GM18511 (cell line): ENCODE measurements at regions not wholly inside any gene's neighbourhood (a gene's known extent, or its start where the extent isn't known, plus 50 kb on each side); places are given as distances from the start of the nearest gene placed in this dataset.
"Not testable (repeated sequence)": the region's sequence is repeated elsewhere in the genome, so short reads cannot be mapped to it uniquely, and the experiment has no call there.

Experiments
- ATAC-seq: cut with Tn5 transposase; IDR thresholded peaks from one replicate; pipeline ENCODE4 v1.9.1; 2021; ENCODE audit warnings: mild to moderate bottlenecking, moderate library complexity; ENCODE audit not compliant: unreplicated experiment

GRCh38 chr3:84194029-84194428 lies 764.8 kb upstream of the CADM2 start:
- no peak for ATAC-seq

DNA sequence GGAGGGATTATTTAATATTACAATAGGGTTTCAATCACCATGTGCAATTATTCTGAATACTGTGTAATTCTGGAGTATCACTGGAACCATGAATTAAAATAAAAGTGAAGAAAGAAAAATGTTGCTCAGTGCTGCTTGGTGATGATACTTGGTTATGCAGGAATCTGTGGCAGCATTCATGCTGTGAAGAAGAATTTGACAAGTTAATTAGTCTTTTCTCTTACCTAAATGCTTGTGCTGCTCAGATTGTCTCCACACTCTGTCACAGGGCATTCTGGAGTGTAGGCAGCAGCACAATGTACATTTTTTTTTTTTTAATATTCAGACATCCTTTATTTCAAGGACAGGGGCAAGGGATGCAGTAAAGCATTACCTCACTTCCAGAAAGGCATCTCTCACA lies 749.3 kb upstream of the CADM2 start:
- no peak for ATAC-seq

DNA sequence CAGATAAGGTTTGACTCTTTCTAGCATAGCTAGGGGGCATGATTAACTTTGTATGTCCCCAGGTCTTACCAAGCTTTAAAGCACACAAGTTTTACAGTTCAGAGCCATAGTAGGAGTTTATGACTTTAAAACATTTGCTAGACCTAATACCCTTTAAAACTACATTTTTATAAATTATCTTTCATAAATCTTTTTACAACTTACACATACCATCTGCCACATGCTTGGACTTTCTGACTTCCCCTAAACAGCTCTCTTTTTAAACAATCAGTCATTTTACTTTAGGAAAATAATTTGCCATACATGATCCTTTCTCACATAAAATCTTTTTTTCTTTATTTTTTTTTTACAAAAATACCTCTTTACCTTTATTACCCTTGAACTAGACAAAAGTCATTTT lies 735.3 kb upstream of the CADM2 start:
- no peak for ATAC-seq

GRCh38 chr3:84224262-84224661 lies 734.5 kb upstream of the CADM2 start:
- no peak for ATAC-seq

- ATAC-seq: no peak
Measured at GRCh38 chr3:84236261-84236660, 722.5 kb upstream of the CADM2 start.

GRCh38 chr3:84245789-84246188 lies 713.0 kb upstream of the CADM2 start:
- no peak for ATAC-seq

DNA sequence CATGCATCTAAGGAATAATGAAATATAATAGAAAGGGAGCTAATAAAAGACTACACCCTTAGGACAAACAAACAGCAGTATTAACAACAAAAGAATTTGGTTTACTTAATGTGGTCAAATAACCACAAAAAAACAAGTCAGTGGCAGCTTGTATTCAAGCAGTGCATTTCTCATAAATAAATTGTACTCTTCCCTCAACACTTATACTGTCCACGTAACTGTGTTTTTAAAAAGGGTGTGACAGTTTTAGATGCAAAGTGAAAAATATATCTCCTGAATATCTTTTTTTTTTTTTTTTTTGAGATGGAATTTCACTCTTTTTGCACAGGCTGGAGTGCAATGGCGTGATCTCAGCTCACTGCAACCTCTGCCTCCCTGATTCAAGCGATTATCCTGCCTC lies 698.2 kb upstream of the CADM2 start:
- no peak for ATAC-seq

GRCh38 chr3:84265768-84266167 lies 693.0 kb upstream of the CADM2 start:
- no peak for ATAC-seq

- ATAC-seq: no peak
Measured at GRCh38 chr3:84275532-84275931, 683.3 kb upstream of the CADM2 start.

- no peak for ATAC-seq
Measured at GRCh38 chr3:84277562-84278224, 681.1 kb upstream of the CADM2 start.

DNA sequence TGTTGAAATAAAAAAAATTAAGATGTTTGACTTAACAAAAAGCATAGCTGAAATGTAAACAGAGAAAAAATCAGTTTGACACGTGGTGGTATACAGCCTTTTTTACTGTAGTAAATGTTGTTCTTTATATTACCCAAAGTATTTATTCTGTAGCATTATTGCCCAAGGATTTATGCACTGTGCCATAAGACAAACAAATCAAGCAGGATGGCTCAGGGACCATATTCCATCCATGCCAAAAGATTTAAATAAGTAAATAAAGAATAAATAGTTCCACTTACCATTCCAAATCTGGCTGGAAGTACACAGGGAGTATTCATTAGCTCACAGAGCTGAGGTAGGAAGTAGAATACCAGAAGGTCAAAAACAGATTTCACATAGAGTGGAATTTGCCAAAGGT lies 666.7 kb upstream of the CADM2 start:
- no peak for ATAC-seq

DNA sequence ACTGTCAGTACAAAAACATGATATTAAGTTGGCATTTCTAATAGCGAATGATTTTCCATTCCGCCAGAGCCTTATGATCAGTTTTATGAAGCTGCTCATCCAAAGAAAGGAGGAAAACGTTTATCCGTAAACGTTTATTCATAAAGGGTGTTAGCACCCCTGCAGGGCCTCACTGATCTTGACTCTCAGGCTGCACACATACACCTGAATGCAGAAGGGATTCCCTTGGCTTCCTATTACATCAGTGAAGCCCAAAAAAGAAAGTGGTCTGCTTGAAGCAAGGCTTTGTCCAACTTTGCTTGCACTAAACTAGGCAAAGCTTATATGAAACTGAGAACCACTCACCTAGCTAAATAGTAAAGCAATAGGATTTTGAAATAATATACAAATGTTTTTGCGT lies 659.5 kb upstream of the CADM2 start:
- no peak for ATAC-seq

DNA sequence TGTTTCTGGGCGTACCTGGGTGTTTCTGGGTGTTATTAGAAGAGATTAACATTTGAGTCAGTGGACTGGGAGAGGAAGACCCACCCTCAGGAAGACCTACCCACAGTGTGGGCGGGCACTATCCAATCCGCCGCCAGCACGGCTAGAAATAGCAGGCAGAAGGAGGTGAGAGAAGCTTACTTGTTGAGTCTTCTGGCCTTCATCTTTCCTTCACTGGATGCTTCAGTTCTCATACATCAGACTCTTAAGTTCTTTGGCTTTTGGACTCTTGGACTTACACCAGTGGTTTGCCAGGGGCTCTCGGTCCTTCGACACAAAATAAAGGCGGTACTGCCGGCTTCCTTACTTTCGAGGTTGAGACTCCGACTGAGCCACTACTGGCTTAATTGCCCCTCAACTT lies 654.6 kb upstream of the CADM2 start:
- no peak for ATAC-seq

- ATAC-seq: no peak
Measured at GRCh38 chr3:84307339-84307738, 651.5 kb upstream of the CADM2 start.

DNA sequence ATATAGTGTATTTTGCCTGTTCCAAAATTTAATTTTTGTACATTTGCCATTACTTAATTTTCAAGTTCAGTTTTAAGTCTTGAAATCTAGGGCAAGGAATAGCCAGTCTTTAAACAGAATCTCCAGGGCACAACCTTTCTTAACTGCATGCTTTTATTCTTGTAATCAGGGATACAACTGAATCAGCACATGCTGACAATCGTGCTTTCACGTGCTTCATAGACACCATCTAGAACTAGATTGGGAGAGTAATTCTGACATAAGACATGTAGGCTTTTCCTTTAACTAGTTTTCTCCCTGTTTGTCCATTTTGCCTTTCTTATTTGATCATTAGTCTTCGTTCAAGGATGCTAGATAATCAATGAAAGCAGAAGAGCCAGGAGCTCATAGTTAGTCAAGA lies 650.4 kb upstream of the CADM2 start:
- ATAC-seq: no peak

GRCh38 chr3:84318273-84318809 lies 640.4 kb upstream of the CADM2 start:
- no peak for ATAC-seq

DNA sequence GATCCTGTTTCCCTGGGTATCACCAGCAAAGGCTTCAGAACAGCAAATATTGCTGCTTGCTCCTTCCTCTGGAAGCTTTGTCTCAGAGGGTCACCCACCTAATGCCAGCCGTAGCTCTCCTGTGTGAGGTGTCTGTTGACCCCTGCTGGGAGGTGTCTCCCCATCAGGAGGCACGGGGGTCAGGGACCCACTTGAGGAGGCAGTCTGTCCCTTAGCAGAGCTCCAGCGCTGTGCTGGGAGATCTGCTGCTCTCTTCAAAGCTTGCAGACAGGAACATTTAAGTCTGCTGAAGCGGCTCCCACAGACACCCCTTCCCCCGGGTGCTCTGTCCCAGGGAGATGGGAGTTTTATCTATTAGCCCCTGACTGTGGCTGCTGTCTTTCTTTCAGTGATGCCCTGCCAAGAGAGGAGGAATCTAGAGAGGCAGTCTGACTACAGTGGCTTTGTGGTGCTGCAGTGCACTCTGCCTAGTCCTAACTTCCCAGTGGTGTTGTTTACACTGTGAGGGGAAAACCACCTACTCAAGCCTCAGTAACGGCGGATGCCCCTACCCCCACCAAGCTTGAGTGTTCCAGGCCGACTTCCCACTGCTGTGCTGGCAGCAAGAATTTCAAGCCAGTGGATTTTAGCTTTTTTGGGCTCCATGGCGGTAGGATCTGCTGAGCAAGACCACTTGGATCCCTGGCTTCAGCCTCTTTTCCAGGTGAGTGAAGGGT lies 593.1 kb upstream of the CADM2 start:
- ATAC-seq: not testable (repeated sequence)
